HEK293 (cell line): ENCODE measurements at regions not wholly inside any gene's neighbourhood (a gene's known extent, or its start where the extent isn't known, plus 50 kb on each side); places are given as distances from the start of the nearest gene placed in this dataset.

Experiments
- CTCF ChIA-PET: fragments of 350-600 bp; formaldehyde crosslinking; extraction: SDS; loops from one replicate; lab custom pipeline; 2021; ENCODE audit warnings: antibody characterized with exemption; lab: Yijun Ruan, JAX
- POLR2A ChIA-PET: fragments of 300-600 bp; formaldehyde crosslinking; extraction: SDS; loops from one replicate; lab custom pipeline; 2020; ENCODE audit warnings: antibody characterized with exemption, inconsistent platforms; lab: Yijun Ruan, JAX
- H3K27ac ChIP-seq: fragments of 200-500 bp; sonication (Bioruptor generic); 2 replicates; pipeline ENCODE4 v1.5.1; 2014; ENCODE audit warnings: low read depth, low read length, control low read depth, inconsistent platforms; ENCODE audit errors: extremely low read depth
- H3K36me3 ChIP-seq, 2 experiments: fragments of 200-500 bp in 1 of 2; sonication (Bioruptor generic) in 1 of 2; 1 replicate in 1 of 2; 2 replicates in 1 of 2; pipeline ENCODE4 v1.5.1; 2014 to 2017; ENCODE audit warnings: inconsistent platforms in 2 of 2, low read length in 2 of 2; ENCODE audit not compliant: control insufficient read depth in 2 of 2, insufficient read depth in 1 of 2
- H3K4me1 ChIP-seq: fragments of 200-500 bp; sonication (Bioruptor generic); 2 replicates; pipeline ENCODE4 v1.5.1; 2014; ENCODE audit warnings: mild to moderate bottlenecking, low read length, inconsistent platforms; ENCODE audit not compliant: control insufficient read depth, insufficient read depth
- H3K4me3 ChIP-seq: 2 replicates; pipeline ENCODE4 v1.5.1; 2011; ENCODE audit warnings: low read depth, mild to moderate bottlenecking, control low read depth, low read length, moderate library complexity
- H3K9me3 ChIP-seq: fragments of 200-500 bp; sonication (Bioruptor generic); 2 replicates; pipeline ENCODE4 v1.5.1; 2014; ENCODE audit warnings: low read depth, low read length, inconsistent platforms; ENCODE audit not compliant: control insufficient read depth, insufficient read depth
- FEZF1 ChIP-seq: fragments of 450-650 bp; formaldehyde crosslinking; IDR thresholded peaks from 2 replicates; pipeline ENCODE4 v1.5.1; 2016; ENCODE audit warnings: missing biosample characterization, missing genetic modification characterization
- HOXC10 ChIP-seq: sonication (generic); formaldehyde crosslinking; IDR thresholded peaks from 2 replicates; pipeline ENCODE4 v1.8.1; 2023; ENCODE audit warnings: mild to moderate bottlenecking, missing genetic modification reagents
- PRDM1 ChIP-seq: fragments of 450-650 bp; formaldehyde crosslinking; IDR thresholded peaks from 2 replicates; pipeline ENCODE4; 2016; ENCODE audit warnings: missing biosample characterization, missing genetic modification characterization
- RBAK ChIP-seq: fragments of 450-650 bp; formaldehyde crosslinking; IDR thresholded peaks from 2 replicates; pipeline ENCODE4 v1.5.1; 2016; ENCODE audit warnings: missing biosample characterization, missing genetic modification characterization
- SALL2 ChIP-seq: fragments of 450-650 bp; formaldehyde crosslinking; IDR thresholded peaks from 2 replicates; pipeline ENCODE4 v1.5.0; 2017; ENCODE audit warnings: missing biosample characterization, mild to moderate bottlenecking, missing genetic modification characterization, borderline replicate concordance
- SCRT1 ChIP-seq: fragments of 450-650 bp; formaldehyde crosslinking; IDR thresholded peaks from 2 replicates; pipeline ENCODE4 v1.5.1; 2016; ENCODE audit warnings: missing biosample characterization, missing genetic modification characterization, borderline replicate concordance
- SP7 ChIP-seq: fragments of 450-650 bp; formaldehyde crosslinking; IDR thresholded peaks from 2 replicates; pipeline ENCODE4 v1.5.1; 2016; ENCODE audit warnings: missing biosample characterization, missing genetic modification characterization
- ZBTB20 ChIP-seq: fragments of 450-650 bp; formaldehyde crosslinking; IDR thresholded peaks from 2 replicates; pipeline ENCODE4 v1.5.1; 2016; ENCODE audit warnings: missing biosample characterization, missing genetic modification characterization
- ZBTB7A ChIP-seq: fragments of 450-650 bp; formaldehyde crosslinking; IDR thresholded peaks from 2 replicates; pipeline ENCODE4 v1.5.1; 2016; ENCODE audit warnings: low read depth, missing biosample characterization, missing genetic modification characterization
- ZFP69B ChIP-seq: fragments of 450-650 bp; formaldehyde crosslinking; IDR thresholded peaks from 2 replicates; pipeline ENCODE4 v1.5.1; 2016; ENCODE audit warnings: missing biosample characterization, missing genetic modification characterization
- ZNF157 ChIP-seq: fragments of 450-650 bp; formaldehyde crosslinking; IDR thresholded peaks from 2 replicates; pipeline ENCODE4 v1.5.1; 2016; ENCODE audit warnings: missing biosample characterization, missing genetic modification characterization
- ZNF292 ChIP-seq: fragments of 450-650 bp; formaldehyde crosslinking; IDR thresholded peaks from 2 replicates; pipeline ENCODE4 v1.5.1; 2016; ENCODE audit warnings: low read depth, missing biosample characterization, missing genetic modification characterization, borderline replicate concordance
- ZNF335 ChIP-seq: fragments of 450-650 bp; formaldehyde crosslinking; conservative IDR thresholded peaks from 2 replicates; pipeline ENCODE4 v1.5.1; 2016; ENCODE audit warnings: missing biosample characterization, missing genetic modification characterization
- ZNF366 ChIP-seq: fragments of 450-650 bp; formaldehyde crosslinking; conservative IDR thresholded peaks from 2 replicates; pipeline ENCODE4 v1.5.1; 2016; ENCODE audit warnings: missing biosample characterization, missing genetic modification characterization
- ZNF391 ChIP-seq: fragments of 450-650 bp; formaldehyde crosslinking; IDR thresholded peaks from 2 replicates; pipeline ENCODE4 v1.5.1; 2016; ENCODE audit warnings: low read depth, missing biosample characterization, missing genetic modification characterization, borderline replicate concordance
- ZNF48 ChIP-seq: fragments of 450-650 bp; formaldehyde crosslinking; IDR thresholded peaks from 2 replicates; pipeline ENCODE4 v1.5.1; 2016; ENCODE audit warnings: missing biosample characterization, missing genetic modification characterization
- ZNF521 ChIP-seq: fragments of 450-650 bp; formaldehyde crosslinking; IDR thresholded peaks from 2 replicates; pipeline ENCODE4 v1.5.1; 2017; ENCODE audit warnings: missing biosample characterization, mild to moderate bottlenecking, missing genetic modification characterization
- ZNF548 ChIP-seq: fragments of 450-650 bp; formaldehyde crosslinking; IDR thresholded peaks from 2 replicates; pipeline ENCODE4 v1.5.1; 2016; ENCODE audit warnings: missing biosample characterization, missing genetic modification characterization
- ZNF585B ChIP-seq: fragments of 450-650 bp; formaldehyde crosslinking; IDR thresholded peaks from 2 replicates; pipeline ENCODE4 v1.5.1; 2016; ENCODE audit warnings: missing biosample characterization, missing genetic modification characterization
- ZNF624 ChIP-seq: fragments of 450-650 bp; formaldehyde crosslinking; IDR thresholded peaks from 2 replicates; pipeline ENCODE4 v1.5.1; 2017; ENCODE audit warnings: missing biosample characterization, missing genetic modification characterization
- ZNF670 ChIP-seq: fragments of 450-650 bp; formaldehyde crosslinking; IDR thresholded peaks from 2 replicates; pipeline ENCODE4 v1.5.1; 2016; ENCODE audit warnings: missing biosample characterization, missing genetic modification characterization, low read depth
- ZNF747 ChIP-seq: fragments of 450-650 bp; formaldehyde crosslinking; IDR thresholded peaks from 2 replicates; pipeline ENCODE4 v1.5.1; 2016; ENCODE audit warnings: missing biosample characterization, missing genetic modification characterization
- ZNF777 ChIP-seq: fragments of 450-650 bp; formaldehyde crosslinking; IDR thresholded peaks from 2 replicates; pipeline ENCODE4 v1.5.1; 2017; ENCODE audit warnings: missing biosample characterization, missing genetic modification characterization, borderline replicate concordance
- ZNF791 ChIP-seq: fragments of 450-650 bp; formaldehyde crosslinking; IDR thresholded peaks from 2 replicates; pipeline ENCODE4 v1.5.1; 2016; ENCODE audit warnings: missing biosample characterization, missing genetic modification characterization
- TF ChIP-seq, protein P1 (sequence below): fragments of 450-650 bp; formaldehyde crosslinking; IDR thresholded peaks from 2 replicates; pipeline ENCODE4 v1.5.1; 2016; ENCODE audit warnings: missing biosample characterization, missing genetic modification characterization
- TF ChIP-seq, protein P2 (sequence below): fragments of 450-650 bp; formaldehyde crosslinking; IDR thresholded peaks from 2 replicates; pipeline ENCODE4 v1.5.1; 2016; ENCODE audit warnings: missing biosample characterization, missing genetic modification characterization
- TF ChIP-seq, protein P3 (sequence below): fragments of 450-650 bp; formaldehyde crosslinking; IDR thresholded peaks from 2 replicates; pipeline ENCODE4 v1.5.1; 2017; ENCODE audit warnings: missing biosample characterization, missing genetic modification characterization

DNA sequence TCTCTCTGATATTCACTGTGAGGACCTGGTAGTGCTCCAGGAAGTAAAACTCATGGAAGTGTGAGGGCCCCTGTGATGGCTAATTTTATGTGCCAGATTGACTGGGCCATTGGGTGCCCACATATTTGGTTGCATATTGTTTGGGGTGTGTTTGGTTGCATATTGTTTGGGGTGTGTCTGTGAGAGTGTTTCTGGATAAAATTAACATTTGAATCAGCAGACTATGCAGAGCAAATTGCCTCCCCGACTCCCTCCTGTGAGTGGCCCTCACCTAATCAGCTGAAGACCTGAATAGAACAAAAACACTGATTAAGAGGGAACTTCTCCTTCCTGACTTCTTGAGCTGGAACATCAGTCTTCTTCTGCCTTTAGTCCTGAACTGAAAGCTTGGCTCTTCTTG, 173.3 kb upstream of the LINC00305 start (continued):
- TF ChIP-seq SALL2 (tag by site-specific recombination) (no peak), ZNF624 (no peak), ZNF791 (tag by site-specific recombination) (no peak), ZNF521 (no peak)
- TF ChIP-seq, protein P1, sequence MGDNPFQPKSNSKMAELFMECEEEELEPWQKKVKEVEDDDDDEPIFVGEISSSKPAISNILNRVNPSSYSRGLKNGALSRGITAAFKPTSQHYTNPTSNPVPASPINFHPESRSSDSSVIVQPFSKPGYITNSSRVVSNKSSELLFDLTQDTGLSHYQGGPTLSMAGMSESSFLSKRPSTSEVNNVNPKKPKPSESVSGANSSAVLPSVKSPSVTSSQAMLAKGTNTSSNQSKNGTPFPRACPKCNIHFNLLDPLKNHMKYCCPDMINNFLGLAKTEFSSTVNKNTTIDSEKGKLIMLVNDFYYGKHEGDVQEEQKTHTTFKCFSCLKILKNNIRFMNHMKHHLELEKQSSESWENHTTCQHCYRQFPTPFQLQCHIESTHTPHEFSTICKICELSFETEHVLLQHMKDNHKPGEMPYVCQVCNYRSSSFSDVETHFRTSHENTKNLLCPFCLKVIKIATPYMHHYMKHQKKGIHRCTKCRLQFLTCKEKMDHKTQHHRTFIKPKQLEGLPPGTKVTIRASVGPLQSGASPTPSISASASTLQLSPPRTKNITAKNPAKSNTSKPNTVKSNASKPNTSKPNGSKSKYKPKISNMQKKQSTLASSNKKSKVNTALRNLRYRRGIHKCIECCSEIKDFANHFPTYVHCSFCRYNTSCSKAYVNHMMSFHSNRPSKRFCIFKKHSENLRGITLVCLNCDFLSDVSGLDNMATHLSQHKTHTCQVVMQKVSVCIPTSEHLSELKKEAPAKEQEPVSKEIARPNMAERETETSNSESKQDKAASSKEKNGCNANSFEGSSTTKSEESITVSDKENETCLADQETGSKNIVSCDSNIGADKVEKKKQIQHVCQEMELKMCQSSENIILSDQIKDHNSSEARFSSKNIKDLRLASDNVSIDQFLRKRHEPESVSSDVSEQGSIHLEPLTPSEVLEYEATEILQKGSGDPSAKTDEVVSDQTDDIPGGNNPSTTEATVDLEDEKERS: no peak

DNA sequence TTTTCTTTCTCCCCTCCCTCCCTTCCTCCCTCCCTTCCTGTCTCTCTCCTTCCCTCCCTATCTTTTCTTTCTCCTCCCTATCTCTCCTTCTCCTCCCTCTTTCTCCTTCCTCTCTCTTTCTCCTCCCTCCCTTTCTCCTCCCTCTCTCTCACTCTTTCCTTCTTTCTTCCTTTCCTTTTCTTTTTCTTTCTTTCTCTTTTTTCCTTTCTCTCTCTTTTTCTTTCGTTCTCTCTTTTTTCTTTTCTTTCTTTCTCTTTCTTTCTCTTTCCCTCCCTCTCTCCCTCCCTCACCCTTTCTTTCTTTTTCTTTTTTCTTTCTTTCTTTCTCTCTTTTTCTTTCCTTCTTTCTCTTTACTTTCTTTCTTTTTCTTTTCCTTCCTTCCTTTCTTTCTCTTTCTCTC, 169.7 kb upstream of the LINC00305 start:
- CTCF ChIA-PET: no interaction called here
- no peak for TF ChIP-seq ZBTB20 (tag by site-specific recombination)
- TF ChIP-seq ZNF335 (tag by site-specific recombination): no peak
- TF ChIP-seq ZNF366 (tag by site-specific recombination): peak; percentile 59
- TF ChIP-seq ZNF670 (tag by site-specific recombination): no peak
- TF ChIP-seq ZNF777: no peak
- peak; percentile 96 for TF ChIP-seq PRDM1
- no peak for TF ChIP-seq ZNF548 (tag by site-specific recombination)
- no peak for TF ChIP-seq ZNF747 (tag by site-specific recombination)
- no peak for TF ChIP-seq ZNF585B (tag by site-specific recombination)
- TF ChIP-seq, protein P2, sequence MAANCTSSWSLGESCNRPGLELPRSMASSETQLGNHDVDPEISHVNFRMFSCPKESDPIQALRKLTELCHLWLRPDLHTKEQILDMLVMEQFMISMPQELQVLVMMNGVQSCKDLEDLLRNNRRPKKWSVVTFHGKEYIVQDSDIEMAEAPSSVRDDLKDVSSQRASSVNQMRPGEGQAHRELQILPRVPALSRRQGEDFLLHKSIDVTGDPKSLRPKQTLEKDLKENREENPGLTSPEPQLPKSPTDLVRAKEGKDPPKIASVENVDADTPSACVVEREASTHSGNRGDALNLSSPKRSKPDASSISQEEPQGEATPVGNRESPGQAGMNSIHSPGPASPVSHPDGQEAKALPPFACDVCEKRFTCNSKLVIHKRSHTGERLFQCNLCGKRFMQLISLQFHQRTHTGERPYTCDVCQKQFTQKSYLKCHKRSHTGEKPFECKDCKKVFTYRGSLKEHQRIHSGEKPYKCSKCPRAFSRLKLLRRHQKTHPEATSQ (tag by site-specific recombination): no peak
- TF ChIP-seq FEZF1: no peak
- TF ChIP-seq ZNF292: no peak
- H3K36me3 ChIP-seq: no peaks in the 10 kb centered on the region
- H3K4me1 ChIP-seq: no peaks in the 10 kb centered on the region; the same call in 1 of the 2 replicates
- H3K4me3 ChIP-seq: no peak overlapping the region
- POLR2A ChIA-PET: no interaction called here
- H3K9me3 ChIP-seq: no peaks in the 10 kb centered on the region; the same call in 1 of the 2 replicates
- H3K27ac ChIP-seq: no peak overlapping the region

DNA sequence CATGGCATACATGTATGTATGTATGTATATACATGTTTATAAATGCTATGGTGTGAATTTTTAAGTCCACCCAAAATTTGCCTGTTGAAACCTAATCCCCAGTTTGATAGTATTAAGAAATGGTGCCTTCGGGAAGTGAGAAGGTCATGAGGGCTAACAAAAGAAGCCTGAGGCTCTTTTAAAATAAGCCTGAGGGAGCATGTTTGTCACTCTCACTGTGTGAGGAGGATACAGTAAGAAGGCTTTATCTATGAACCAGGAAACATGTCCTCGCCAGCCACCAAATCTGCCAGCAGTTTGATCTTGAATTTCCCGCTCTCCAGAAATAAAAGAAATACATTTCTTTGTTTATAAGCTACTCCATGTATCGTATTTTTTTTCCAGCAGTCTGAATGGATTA, 163.0 kb upstream of the LINC00305 start:
- Histone ChIP-seq H3K36me3 (no peaks in the 10 kb centered on the region), H3K9me3 (no peaks in the 10 kb centered on the region; the same call in 1 of the 2 replicates), H3K4me3 (no peak overlapping the region), H3K4me1 (no peaks in the 10 kb centered on the region), H3K27ac (no peak overlapping the region)
- ChIA-PET CTCF (no interaction called here), POLR2A (no interaction called here)
- TF ChIP-seq HOXC10 (no peak), ZNF391 (tag by site-specific recombination) (no peak), SCRT1 (no peak), ZNF157 (tag by site-specific recombination) (no peak), PRDM1 (no peak), SP7 (tag by site-specific recombination) (no peak), ZFP69B (tag by site-specific recombination) (no peak), ZNF48 (tag by site-specific recombination) (no peak), RBAK (tag by site-specific recombination) (no peak), ZBTB7A (tag by site-specific recombination) (no peak)
- TF ChIP-seq, protein P3, sequence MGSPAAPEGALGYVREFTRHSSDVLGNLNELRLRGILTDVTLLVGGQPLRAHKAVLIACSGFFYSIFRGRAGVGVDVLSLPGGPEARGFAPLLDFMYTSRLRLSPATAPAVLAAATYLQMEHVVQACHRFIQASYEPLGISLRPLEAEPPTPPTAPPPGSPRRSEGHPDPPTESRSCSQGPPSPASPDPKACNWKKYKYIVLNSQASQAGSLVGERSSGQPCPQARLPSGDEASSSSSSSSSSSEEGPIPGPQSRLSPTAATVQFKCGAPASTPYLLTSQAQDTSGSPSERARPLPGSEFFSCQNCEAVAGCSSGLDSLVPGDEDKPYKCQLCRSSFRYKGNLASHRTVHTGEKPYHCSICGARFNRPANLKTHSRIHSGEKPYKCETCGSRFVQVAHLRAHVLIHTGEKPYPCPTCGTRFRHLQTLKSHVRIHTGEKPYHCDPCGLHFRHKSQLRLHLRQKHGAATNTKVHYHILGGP (tag by site-specific recombination): no peak
